NCI-H1105 treated with DMSO at 0.1 percent for 48 hours (cell line): ENCODE measurements at regions not wholly inside any gene's neighbourhood (a gene's known extent, or its start where the extent isn't known, plus 50 kb on each side); places are given as distances from the start of the nearest gene placed in this dataset.

Experiments used
- DNase-seq: peaks from one replicate; lab custom pipeline; 2025; lab: John Stamatoyannopoulos, UW

GRCh38 chr22:27205492-27206373, 548.3 kb downstream of the MIAT start:
- DNase-seq, result no peak

DNA sequence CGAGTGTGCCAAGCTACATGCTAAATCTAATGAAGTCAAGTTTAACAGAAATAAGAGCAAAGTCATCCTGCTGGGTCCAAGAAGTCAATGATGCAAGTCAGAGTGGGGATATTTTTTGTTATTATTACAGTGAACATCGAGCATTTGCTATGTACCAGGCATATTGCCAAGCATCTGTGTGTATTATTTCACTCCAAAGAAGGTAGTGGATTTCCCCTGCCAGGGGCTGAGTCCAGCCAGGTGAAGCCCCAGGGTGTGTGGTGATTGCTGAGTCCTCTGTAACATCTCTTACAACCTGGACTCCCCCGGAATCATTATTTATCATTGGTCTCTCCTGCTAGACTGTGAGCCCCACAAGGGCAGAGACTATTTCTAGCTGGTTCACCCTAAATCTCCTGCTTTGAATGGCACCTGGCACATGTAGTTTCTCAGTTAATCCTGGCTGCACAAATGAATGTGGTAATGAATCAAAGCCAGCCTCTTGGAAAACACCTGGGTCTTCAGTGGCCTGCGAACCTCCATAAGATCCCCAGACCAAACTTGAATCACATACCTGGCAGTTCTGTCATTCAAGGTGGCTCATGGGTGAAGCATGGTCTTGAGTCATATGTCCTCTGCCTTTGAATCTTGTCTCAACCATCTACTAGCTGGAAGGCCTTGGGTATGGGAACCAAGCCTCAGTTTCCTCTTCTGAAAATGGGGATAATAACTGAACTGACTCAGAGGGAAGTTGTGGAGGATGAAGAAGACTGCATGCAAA, 549.2 kb downstream of the MIAT start:
- DNase-seq, result no peak

DNA sequence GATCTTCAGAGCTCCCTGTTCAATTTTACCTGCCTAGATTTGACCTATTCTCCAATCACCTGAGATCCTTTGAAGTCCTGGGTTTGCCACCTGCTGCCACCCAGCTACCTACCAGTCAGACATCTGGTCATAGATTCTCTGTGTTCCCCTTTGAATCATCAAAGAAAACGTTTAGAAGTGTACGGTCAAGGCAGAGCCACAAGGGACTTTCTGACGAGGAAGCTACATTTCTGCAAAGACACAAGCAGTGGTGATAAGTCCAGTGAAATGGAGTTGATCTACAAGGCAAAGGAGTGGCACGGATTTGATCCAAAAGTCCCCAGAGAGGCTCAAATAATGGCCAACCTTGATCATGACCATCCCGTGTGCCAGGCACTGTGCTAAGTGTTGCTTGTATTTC, 549.9 kb downstream of the MIAT start:
- no peak for DNase-seq

- DNase-seq, result no peak
These were observed 550.5 kb downstream of the MIAT start for GRCh38 chr22:27207907-27208306.

DNA sequence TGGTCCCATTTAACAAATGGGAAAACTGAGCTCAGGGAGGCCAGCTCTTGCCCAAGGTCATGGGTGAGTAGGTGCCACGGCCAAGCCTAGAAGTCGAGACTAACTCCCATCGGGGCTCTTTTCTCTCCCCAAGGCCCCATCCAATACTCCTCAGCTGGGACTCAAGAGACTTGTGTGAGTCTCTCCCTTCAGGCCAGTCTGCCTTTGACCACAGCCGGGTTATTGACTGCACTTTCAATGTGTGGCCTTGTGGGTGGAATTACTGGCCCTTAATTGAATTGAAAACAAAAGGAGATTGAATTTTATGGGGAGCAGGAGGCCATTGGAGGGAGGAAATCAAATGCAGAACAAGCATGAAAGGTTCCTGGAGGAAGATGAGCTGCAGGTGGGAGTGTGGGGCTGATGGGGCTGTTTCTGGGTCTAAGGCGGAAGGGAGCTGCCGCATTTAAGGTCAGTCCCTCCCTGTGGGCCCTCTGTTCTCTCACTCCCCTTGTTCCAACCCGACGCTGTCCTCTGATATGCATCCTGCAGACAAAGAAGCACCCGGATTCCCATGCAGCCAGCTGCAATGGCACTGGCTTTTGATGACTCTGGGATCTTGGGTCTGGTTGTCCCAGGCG, 552.8 kb downstream of the MIAT start:
- DNase-seq, result no peak

DNA sequence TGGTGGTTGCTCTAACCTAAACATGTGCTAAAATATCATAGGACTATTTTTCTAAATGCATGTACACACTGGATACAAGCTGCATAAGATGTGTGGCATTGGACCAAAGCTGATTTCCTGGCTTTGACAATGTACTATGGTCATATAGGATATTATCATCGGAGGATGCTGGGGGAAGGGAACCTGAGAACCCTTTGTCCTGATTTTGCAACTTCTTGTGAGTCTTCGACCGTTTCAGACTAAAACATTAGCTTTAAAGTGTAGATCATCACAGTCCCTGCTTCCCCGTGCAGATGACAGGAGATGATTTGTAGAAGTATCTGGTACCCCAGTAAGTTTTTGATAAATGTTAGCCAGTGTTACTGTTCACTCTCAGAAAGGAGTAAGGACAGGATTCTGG, 554.7 kb downstream of the MIAT start:
- no peak for DNase-seq

- no peak for DNase-seq
These were observed 555.3 kb downstream of the MIAT start for GRCh38 chr22:27212617-27213177.

- no peak for DNase-seq
These were observed 555.9 kb downstream of the MIAT start for GRCh38 chr22:27213294-27213693.

DNA sequence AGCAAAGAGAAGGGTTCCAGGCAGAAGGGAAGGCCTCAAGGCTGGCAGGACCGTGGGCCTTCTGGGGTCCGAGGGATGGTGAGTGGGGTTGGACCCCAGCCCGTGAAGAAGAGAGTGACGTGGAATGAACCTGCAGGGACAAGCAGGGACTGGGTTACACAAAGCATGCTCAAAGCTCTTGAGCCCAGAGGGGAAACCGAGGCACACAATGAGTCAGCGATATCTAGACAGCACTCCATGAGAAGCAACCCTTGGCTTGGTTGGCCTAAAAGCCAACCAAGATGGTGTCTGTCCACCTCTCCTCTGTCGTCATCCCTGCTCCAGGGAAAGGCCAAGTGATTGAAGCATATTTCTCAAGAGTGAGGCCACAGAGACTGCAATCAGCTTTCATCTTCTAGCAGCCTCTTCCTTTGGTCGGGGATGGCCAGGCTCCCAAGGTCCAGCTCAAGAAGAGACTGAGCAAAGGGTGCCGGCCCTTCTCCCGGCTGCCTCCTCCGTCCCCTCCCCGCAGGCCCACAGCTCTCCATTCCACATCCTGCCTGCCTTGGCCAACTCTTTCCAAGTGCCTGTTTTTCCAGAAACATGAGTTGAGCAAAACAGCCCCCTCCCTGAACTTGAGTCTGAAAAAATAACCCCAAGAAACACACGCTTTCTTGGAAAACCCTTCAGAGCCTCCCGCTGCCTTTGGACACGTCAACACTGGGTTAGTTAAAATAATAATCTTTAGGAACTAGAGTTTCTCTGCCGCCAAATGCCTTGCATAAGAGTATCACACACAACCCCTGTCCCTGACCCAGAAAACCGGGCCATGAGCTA, 556.6 kb downstream of the MIAT start:
- no peak for DNase-seq

GRCh38 chr22:27214691-27215090, 557.3 kb downstream of the MIAT start:
- no peak for DNase-seq

DNA sequence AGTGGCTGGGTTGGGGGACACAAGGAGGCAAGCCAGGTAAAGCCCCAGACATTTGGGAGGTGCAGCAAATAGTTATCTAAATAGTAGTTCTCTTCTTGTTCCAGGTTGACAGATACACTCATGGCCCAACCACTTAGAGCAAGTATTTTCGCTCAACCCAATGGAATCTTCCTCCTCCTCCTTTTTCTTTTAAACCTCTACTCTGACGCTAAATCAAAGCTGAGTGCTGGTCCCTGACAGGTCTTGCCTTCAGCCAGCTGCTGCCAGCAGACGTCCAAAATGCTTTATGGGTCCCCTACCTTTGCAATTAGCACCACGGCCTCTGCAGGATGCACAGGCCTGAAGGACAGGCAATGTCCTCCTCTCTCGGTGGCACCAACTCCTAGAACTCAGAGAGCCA, 558.5 kb downstream of the MIAT start:
- no peak for DNase-seq

DNA sequence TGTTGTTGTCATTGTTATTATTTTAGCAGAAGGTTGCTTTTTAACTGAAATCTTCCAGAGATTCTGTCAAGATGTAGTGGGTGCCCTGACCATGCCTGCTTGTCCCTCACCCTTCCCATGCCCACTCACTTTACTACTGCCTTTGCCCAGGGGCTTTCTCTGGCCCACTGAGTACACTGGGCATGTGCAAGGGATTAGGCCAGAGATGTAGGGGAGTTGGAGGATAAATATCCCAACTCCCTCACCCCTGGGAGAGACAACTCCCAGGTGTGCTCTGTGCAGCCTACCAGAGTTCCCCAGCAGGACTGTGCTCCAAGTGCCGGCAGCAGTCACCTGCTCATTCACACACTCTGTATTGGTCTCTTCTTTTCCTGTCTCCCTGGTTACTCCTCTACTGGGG, 559.1 kb downstream of the MIAT start:
- DNase-seq, result no peak

DNA sequence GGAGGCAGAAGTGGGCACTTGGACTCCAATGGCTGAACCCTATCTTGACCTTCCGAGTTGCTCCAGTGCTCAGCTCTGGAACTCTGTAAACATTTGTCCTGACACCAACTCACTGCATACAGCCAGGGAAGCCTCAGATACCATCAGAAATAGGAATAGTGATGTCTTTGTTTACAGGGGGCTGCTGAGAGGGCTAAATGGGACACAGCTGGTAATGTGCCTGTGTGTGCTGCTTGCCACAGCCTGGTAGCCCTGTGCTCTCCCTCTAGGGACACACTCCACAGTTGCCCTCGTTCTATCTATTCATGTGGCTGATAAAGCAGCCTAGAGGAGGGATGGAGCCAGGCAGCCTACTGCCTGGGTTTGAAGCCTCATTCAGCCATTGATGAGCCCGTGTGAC, 559.8 kb downstream of the MIAT start:
- DNase-seq, result no peak

GRCh38 chr22:27218012-27218920, 560.9 kb downstream of the MIAT start:
- no peak for DNase-seq

GRCh38 chr22:27219036-27219435, 561.6 kb downstream of the MIAT start:
- DNase-seq, result no peak

GRCh38 chr22:27220339-27220738, 563.0 kb downstream of the MIAT start:
- DNase-seq, result no peak

- no peak for DNase-seq
These were observed 564.8 kb downstream of the MIAT start for GRCh38 chr22:27222178-27222577.

DNA sequence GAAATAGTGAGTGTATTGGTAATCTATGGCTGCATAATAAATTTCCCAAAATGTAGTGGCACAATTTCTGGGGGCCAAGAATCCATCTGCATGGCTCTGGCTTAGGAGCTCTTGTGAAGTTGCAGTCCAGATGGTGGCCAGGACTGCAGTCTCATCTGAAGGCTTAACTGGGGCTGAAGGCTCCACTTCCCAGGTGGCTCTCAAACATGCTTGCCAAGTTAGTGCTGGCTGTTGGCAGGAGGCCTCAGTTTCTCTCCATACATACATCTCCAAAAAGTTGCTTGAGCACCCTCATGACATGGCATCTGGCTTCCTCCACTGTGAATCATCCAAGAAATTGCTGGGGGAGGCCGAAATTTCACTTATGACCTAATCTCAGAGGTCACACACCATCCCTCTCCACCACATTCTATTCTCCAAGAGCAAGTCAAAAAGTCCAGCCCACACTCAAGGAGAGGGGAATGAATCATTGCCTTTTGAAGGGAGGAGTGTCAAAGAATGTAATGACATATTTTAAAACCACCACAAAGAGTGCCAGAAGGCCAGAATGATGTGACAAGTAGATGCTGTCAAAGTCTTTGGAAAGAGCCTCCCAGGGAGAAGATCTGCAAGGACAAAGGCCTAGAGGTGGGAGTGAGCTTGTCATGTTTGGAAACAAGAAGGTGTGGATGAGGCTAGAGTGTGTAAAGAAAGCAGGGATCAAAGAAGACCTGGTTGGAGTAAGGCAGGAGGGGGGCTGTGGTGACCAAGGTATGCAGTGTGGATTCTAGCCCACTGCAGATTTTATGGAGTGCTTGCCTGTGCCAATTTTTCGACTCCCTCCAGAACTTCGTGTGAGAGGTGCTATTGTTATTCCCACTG, 566.2 kb downstream of the MIAT start:
- DNase-seq, result no peak

- no peak for DNase-seq
These were observed 567.3 kb downstream of the MIAT start for GRCh38 chr22:27224485-27225374.
